ENCODE measurements at regions not wholly inside any gene's neighbourhood (a gene's known extent, or its start where the extent isn't known, plus 50 kb on each side); places are given as distances from the start of the nearest gene placed in this dataset.

DNA sequence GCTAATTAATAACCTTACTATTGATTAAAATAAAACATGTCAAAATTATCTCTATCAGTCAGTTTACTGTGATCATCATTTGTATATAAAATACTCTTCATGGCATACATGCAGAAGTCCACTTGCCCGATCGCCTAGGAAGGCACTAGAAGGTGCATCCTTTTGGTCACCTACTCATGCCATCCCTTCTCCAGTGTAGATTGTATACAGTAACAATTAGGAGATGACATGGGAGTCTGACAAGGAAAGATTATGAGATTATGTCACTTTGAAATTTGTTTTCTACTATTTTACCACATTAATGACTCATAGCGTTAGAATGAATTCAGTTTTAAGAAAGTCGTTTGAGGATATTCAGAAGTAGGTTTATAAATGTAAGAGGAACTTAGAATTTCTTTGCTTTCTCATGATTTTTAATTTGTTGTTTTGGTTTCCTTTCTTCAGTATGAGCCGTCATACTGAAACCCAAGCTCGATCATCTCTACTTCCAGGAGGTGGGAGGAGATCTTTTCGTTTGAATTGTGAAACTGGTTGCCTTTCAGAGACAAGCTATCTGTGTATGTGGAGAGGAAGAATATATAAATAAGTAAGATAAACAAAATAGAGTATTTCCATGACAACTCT, 51.1 kb upstream of the UNC5C start:
- DNase-seq (ENCODE audit: low read depth in 1 of 2, low spot score in 2 of 2) (no peak), FAIRE-seq (no peak)
- ChIA-PET CTCF (ENCODE audit: partially characterized antibody) (interaction anchor here (1.4 kb wide), 1 partner anchor 37 kb away, joined by 6 read pairs; no protein-coding TSS in a partner anchor), POLR2A (ENCODE audit: partially characterized antibody) (no interaction called here)
- no peak overlapping the region for H4K5ac ChIP-seq (ENCODE audit: insufficient read length, low read depth, low read length)
- no peak overlapping the region for H3K4ac ChIP-seq (replicated peaks; ENCODE audit: insufficient read length, low read depth, low read length)
- no peaks in the 10 kb centered on the region for H3K23me2 ChIP-seq (ENCODE audit: low read depth, low read length)
- H2BK20ac ChIP-seq (ENCODE audit: low read length): no peak overlapping the region
- H2BK5ac ChIP-seq (ENCODE audit: low read depth, low read length): no peak overlapping the region
- H4K91ac ChIP-seq (replicated peaks; ENCODE audit: insufficient read length, low read length): no peak overlapping the region
- H3K4me3 ChIP-seq (ENCODE audit: extremely low read depth in 1 of 4, insufficient read depth in 2 of 4, low read depth in 3 of 4, low read length in 4 of 4): no peak overlapping the region
- H3K9ac ChIP-seq (replicated peaks in 1 of 4; ENCODE audit: extremely low read depth in 1 of 4, low read depth in 3 of 4, low read length in 3 of 4): no peak overlapping the region
- H3K56ac ChIP-seq (replicated peaks; ENCODE audit: insufficient read length, low read depth, low read length): no peak overlapping the region
- no peaks in the 10 kb centered on the region for H3K9me3 ChIP-seq (ENCODE audit: insufficient read depth in 2 of 2, low read depth in 1 of 2, low read length in 1 of 2)
- no peak overlapping the region for H2BK120ac ChIP-seq (replicated peaks; ENCODE audit: low read depth, low read length)
- H3K4me2 ChIP-seq (ENCODE audit: insufficient read depth in 1 of 2, low read depth in 2 of 2, low read length in 2 of 2): no peak overlapping the region
- H3K27ac ChIP-seq (ENCODE audit: low read depth, low read length): no peak overlapping the region
- H3K79me2 ChIP-seq (ENCODE audit: control insufficient read depth in 1 of 2, insufficient read depth in 2 of 2, low read length in 2 of 2): no peaks in the 10 kb centered on the region
- no peak overlapping the region for H2AK5ac ChIP-seq (ENCODE audit: low read depth, low read length)
- no peak overlapping the region for H2BK12ac ChIP-seq (ENCODE audit: low read depth, low read length)
- no peaks in the 10 kb centered on the region for H3K36me3 ChIP-seq (ENCODE audit: control insufficient read depth in 2 of 4, insufficient read depth in 4 of 4, low read length in 3 of 4)
- H3K14ac ChIP-seq (ENCODE audit: insufficient read length): no peak overlapping the region
- WGBS, 2 experiments (ENCODE audit: extremely low coverage in 1 of 2, insufficient coverage in 1 of 2, insufficient read length in 1 of 2, insufficient replicate concordance in 2 of 2, low coverage in 1 of 2, low lambda C conversion rate in 2 of 2, missing lambda C conversion rate in 1 of 2): 90% methylated on average over 7 of the region's 7 CpGs; no CpG with 5 or more reads in 1 of the 2 experiments
- no peak overlapping the region for H2BK15ac ChIP-seq (ENCODE audit: low read length)
- no peaks in the 10 kb centered on the region for H3K27me3 ChIP-seq (replicated peaks in 1 of 4; ENCODE audit: control insufficient read depth in 3 of 4, extremely low read depth in 1 of 4, insufficient read depth in 3 of 4, low read length in 3 of 4)
- H4K8ac ChIP-seq (ENCODE audit: extremely low read depth, insufficient read depth, low read length): no peak overlapping the region
- H4K20me1 ChIP-seq (replicated peaks in 1 of 2; ENCODE audit: control insufficient read depth in 1 of 2, insufficient read depth in 2 of 2, low read length in 2 of 2): no peaks in the 10 kb centered on the region
- TF ChIP-seq PHF8 (conservative IDR thresholded peaks at IDR 0.05; ENCODE audit: low read depth, low read length) (no peak), TBP (IDR thresholded peaks at IDR 0.05; ENCODE audit: low read depth, low read length) (no peak), KDM4A (IDR thresholded peaks at IDR 0.05; ENCODE audit: low read depth, low read length, severe bottlenecking) (no peak)
- H3K79me1 ChIP-seq (ENCODE audit: low read depth, low read length): no peaks in the 10 kb centered on the region
- no peak overlapping the region for H2AFZ ChIP-seq (ENCODE audit: low read length)
- no peaks in the 10 kb centered on the region for H3K4me1 ChIP-seq (replicated peaks in 1 of 4; ENCODE audit: control insufficient read depth in 3 of 4, insufficient read depth in 4 of 4, low read length in 3 of 4)
- no peak overlapping the region for H3K23ac ChIP-seq (ENCODE audit: insufficient read length)
- no peak overlapping the region for H3K18ac ChIP-seq (ENCODE audit: extremely low read depth, low read length)
